Stimulated activated CD4-positive, alpha-beta T cell treated with anti-CD3 and anti-CD28 coated beads, TNF-alpha, amount 100 ng/mL, for 24 hours (primary cell): ENCODE measurements at regions not wholly inside any gene's neighbourhood (a gene's known extent, or its start where the extent isn't known, plus 50 kb on each side); places are given as distances from the start of the nearest gene placed in this dataset.

Experiments used
- DNase-seq, 3 experiments: peaks; one replicate each; pipeline ENCODE4 v3.0.0-alpha.2; 2020; ENCODE audit warnings: low read depth in 3 of 3

DNA sequence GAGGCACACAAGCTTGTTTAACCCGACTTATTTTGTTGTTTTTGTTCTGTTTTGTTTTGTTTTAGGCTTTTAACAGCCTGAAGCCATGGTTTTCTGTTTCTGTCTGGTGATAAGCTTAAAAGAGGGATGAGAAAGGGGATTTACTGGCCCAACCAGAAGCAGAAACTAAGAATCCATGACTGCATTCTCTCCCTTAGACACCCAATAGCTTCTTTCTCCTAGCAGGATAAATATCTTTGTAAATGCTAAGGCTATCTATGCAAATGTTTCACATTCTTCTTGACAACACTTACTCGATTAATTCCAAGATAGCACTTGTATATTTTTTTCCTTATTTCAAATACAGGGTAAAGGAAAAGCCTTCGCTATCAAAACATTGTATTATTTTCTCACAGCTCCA is 53.7 kb upstream of the SMAD1 start:
- no peak for DNase-seq

DNA sequence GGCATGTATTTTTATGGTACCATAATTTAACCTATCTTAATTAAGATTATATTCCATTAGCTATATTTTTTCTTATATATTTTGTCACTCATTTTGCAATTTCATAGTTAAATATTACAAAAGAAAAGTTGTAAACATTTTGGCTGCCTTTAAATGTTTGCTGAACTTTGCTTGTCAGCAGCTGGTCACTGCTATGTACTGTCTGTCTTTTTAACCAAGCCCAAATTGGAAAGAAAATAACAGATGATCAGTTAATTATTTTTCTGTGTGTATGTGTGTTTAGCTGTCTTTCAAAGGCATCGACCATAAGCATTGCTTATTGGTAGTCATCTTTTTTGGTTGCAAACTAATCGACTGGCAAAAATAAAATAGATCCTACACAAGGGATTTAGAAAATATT is 54.4 kb upstream of the SMAD1 start:
- no peak for DNase-seq

DNA sequence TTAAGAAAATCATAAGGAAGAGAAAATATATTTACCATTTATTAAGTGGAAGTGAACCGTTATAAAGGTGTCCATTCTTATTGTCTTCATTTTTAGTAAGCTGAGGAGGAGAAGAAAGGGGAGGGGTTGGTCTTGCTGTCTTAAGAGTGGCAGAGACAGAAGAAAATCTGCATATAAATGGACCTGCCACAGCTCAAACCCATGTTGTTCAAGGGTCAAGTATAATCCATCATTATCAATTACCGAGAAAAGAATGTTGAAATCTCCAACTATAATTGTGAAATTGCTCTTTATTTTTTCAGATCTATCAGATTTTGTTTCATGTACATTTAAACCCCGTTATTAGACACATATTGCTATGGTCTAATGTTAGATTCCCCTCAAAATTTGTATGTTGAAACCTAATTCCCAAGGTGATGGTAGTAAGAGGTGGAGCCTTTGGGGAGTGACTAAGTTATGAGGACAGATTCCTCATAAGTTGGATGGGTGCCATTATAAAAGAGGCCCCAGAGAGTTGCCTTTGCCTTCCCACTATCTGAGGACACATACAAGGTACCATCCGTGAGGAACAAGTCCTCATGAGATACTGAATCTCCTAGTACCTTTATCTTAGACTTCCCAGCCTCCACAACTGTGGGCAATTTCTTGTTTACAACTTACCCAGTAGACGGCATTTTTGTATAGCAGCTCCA is 58.5 kb upstream of the SMAD1 start:
- no peak for DNase-seq

DNA sequence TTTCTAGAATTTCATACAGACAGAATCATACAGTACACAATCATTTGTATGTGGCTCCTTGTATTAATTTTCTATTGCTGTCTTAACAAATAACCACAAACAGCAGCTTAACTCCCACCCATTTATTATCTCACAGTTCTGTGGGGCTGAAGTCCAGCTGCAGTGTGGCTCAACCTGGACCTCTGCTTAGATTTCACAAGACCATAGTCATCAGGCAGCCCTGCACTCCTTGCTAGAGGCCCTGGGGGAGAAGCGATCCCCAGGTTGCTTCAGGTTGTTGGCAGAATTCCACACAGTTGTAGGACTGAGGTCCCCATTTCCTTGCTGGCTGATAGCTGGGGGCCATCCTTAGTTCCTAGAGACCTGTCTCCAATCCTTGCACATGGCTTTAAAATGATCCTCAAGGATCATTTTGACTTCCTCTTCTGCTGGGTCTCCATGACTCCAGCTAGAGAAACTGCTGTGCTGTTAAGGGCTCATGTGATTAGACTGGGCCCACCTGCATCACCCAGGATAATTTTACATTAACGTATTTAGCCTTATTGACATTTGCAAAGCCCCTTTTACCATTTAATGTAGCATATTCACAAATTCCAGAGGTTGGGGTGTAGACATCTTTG is 60.9 kb upstream of the SMAD1 start:
- DNase-seq: no peak

DNA sequence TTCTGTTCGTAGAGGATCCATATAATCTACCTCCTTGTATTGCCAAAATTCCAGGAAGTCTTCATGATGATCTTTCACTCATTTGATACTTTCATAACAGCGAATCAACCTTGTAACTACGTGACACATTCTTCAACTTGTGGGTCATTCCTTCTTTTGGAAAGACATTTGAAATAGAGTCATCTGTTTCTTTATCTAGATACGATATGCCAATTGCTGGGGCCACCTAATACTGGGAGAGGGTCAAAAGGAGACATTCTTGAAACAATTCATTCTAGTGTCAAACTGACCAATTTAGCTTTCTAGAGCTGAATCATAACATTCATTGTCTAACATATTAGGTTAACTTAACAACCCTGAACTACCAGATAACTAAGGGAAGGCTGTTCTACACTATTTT is 62.9 kb upstream of the SMAD1 start:
- no peak for DNase-seq

DNA sequence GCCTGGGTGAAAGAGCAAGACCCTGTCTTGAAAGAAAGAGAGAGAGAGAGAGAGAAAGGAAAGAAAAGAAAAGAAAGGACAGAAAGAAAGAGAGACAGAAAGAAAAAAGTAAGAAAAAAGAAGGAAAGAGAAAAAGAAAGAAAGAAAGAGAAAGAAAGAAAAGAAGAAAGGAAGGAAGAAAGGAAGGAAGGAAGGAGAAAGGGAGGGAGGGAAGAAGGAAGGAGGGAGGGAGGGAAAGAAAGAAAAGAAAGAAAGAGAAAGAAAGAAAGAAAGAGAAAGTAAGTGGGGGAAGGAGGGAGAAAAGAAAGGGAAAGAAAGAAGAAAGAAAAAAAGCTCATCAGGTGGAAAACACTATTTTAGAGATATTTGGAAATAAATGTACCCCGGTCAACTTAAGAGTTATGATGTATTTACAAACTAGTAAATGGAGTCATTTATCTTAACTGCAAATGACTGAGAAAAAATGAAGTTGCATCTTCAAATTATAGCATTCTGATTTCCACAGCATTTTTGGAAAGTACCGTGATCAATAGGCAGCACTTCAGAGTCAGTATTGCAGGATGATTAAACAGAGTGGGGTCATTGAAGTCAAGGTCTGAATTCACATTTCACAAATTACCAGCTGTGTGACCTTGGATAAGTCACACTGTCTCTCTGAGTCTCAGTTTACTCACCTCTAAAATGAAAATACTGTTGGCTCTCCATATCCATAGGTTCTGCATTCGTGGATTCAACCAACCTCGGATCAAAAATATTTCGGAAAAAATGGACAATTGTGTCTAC is 64.1 kb upstream of the SMAD1 start:
- no peak for DNase-seq

DNA sequence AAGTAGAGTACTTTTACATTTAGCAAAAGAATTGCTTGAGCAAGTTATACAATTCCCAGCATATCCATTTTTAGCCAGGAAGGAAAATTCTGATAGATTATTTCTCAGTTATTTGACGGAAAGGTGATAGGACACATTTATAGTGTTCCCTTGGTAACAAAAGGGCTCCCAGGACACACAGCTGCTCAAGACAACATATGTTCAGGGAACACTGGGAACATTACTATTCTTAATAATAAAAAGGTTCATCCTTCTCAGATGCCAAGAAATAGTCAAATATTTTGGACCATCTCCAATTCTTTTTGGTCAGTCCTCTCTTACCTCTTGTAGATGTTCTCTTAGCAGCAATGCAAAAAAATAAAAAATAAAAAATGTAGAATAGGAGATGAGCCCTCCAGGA is 66.8 kb upstream of the SMAD1 start:
- DNase-seq: no peak

DNA sequence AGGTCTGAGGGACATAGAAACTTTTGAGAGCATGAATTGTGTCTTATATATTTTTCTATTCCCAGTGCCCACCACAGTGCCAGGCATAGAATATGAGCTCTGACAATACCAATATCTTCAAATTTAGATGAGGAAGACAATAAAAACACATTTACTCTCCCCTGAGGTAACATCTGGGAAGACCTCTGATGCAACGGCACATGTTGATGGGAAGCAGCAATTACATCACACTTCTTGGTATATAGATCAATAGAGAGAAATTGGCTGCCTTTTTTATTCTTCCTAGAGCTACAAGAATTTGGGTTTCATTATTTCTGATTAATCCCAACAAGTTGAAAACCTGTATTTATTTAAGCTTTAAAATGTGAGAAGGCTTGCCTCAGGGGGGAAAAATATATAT is 67.4 kb upstream of the SMAD1 start:
- no peak for DNase-seq

DNA sequence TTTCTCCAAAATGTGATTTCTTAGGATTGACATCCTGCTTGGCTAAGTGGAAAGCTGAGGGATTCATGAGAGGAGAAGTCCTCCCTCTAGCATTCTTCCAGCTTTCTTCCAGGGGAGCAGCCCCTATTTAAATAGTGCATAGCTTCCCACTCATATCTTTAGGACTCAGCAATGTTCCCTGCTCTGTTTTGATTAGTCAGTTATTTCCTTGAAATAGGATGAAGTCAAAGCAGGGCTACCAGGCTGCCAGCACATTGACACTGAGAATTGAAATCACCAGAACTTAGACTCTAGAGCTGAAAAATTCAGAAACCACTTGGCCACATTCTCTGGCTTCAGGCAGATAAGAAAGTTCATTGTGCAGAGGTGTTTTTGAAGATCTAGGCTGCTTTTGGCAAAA is 74.7 kb upstream of the SMAD1 start:
- DNase-seq: no peak

DNA sequence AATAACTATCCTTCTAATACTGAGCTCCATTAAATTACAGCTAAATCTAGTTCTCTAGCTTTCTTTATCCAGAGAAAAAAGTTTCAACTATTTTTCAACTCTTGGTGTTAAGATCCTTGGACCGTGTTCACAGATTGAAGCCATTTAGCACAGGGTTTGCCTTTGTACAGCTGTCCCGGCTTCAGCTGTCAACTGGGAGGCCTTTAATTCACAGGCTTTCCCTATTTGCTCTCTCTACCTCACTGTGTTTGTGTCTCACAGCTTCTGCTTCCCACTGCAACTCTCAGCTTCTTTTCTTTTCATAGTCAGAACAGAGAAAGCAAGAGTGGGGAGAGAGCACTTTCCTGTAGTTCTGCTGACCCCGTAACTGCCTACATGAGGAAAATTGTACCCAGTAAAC is 76.9 kb upstream of the SMAD1 start:
- DNase-seq: no peak

DNA sequence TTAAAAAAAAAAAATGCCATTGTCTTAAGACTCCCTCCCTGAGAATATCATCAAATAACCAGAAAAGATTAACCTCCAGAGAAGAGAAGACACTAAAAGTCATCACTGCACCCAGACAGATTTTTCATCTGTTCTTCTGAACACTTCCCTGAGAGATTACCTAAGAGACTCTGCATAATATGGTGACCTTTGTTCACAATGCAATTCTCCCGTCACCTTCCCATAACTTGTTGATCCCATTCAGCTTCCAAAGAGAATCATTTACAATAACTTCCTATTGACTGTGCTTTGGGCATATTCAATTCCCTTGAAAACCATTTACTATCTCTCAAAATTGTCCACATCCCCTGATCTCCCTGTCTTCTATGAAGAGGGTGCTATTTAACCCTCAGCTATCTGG is 85.1 kb upstream of the SMAD1 start:
- no peak for DNase-seq

DNA sequence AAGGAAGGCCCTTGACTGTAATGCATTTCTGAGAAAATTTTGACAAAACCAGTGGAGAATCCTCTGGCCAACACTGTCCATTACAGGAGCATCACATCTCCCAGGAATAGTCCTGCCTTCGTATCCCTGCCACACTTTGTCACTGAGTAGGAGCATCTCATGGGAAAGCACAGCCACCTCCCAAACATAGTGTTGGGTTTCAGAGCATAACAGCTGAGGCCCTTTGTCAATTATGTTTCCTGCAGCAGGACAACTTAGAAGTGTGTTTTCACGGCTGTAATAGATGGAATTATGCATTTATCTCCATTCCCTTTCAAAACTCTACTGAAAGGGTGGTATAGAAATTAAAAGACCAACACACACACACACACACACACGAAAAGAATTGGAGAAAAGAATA is 91.1 kb upstream of the SMAD1 start:
- DNase-seq: no peak

DNA sequence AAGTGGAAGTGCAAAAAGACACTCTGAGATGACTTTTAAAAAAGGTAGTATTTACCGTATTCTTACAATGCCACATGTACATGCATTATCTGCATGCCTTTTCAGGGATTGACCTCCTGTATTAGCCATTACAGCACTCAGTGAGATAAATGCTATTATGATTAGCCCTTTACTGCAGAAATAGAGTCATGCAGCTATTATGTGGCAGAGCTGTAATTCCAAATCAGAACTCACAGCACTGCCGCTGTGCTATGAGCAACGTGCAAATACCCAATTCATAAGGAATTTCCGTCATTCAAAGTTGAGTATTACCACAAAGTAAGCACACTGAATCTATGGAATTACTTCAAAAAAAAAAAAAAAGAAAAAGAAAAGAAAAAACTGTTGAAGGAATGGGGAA is 92.1 kb upstream of the SMAD1 start:
- DNase-seq: no peak

DNA sequence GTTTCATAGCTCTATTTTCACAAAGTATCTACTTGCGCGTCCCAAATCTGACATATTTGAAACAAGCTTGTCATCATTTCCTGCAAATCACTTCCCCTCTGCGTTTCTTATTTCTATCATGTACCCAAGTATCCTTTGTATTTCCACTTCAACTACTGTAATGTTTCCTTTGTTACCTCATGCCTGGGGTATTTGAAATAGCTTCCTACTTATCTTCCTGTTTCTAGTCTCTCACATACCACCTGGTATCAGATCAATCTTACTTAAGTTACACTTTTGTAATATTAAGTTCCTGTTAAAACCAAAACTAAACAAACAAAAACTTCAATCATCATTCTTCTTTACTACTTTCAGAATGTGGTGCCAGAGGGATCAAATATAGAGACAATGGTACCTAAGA is 93.6 kb upstream of the SMAD1 start:
- no peak for DNase-seq

DNA sequence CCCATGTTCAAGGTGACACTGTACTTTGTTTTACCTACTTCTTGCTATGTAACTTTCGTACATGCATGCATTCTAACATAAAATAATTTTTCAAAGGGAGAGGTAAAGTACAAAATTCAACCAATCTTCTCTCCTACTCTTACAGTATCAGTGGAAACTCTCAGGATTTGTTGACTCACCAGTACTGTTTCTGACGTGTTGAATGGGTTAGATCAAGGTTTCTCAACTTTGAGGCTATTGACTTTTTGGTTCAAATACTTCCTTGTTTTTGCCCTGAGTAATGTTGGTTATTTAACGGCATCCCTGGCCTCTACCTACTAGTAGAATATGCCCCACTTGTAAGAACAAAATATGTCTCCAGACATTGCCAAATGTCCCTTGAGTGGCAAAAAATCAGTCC is 94.6 kb upstream of the SMAD1 start:
- DNase-seq: no peak

DNA sequence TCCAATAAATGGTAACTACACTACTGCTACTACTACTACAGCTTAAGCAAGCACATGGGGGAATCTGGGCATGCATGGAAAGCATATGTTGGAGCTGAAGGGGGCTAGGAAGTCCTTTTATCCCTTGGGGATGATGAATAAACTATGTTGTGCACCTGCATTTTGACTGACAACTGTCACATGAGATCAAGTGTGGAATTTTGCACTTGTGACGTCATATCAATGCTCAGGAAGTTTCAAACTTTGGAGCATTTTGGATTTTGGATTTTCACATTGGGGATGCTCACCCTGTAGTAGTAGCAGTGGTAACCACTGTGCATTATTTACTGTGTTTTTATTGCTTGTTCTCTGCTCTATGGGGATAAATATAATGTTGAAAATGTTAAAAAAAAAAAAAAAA is 100.5 kb upstream of the SMAD1 start:
- DNase-seq: no peak

DNA sequence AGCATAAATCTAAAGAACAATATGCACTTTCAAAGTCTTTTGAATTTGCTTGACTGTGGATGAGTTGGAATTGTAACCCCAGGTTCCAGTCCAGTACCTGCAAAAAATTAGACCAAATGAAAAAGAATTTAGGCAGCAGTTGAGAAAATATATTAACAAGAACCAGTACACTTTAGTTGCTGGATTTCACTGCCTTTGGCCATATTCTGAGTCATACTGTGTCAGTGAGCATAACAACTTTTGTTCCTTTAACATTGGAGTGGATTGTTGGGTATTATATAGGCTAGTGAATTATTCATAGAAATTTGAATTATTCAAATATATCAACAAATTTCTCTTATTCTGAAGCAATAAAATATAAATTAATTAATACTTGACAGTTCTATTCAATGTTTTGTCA is 101.5 kb upstream of the SMAD1 start:
- no peak for DNase-seq

DNA sequence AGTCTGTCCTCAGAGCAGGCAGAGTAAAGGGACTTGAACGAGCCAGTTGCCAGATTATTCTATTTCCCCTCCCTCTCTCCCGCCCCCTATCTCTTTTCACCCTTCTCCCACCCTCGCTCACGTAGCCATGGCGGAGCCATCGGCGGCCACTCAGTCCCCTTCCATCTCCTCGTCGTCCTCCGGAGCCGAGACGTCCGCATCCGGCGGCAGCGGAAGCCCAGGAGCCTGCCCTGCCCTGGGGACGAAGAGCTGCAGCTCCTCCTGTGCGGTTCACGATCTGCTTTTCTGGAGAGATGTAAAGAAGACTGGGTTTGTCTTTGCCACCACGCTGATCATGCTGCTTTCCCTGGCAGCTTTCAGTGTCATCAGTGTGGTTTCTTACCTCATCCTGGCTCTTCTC is 106.2 kb upstream of the SMAD1 start:
- no peak for DNase-seq

DNA sequence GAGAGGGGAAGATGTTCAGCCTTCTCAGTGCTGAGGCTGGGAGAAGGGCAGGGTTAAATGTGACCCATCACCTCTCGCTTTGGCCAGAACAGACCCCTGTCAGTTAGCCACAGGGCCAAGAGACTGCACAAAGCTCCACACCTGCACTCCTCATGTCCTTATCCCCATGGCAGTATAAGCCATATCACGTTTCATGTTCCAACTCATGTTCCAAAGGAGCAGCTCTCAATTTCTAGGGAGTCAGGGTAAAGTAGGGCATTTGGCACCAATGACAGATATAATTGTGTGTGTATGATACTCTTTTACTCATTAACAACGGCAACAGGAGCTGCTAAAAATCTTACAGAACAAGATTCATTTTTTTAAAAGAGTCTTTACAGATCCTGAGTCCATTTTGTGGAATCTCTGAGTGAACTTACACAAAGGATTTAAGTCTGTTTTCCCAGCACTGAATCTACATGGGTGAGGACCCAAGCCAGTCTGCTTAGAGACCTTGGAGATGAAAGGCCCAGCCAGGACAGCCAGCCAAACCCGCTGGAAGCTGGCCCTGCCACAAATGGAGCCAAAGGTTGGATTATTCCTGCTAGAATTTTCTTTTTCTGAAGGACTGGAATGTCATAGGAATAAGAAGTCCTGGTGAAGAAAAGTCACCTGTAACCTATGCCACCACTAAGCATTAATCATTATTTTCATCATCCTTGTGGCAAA is 129.1 kb upstream of the SMAD1 start:
- DNase-seq: no peak

DNA sequence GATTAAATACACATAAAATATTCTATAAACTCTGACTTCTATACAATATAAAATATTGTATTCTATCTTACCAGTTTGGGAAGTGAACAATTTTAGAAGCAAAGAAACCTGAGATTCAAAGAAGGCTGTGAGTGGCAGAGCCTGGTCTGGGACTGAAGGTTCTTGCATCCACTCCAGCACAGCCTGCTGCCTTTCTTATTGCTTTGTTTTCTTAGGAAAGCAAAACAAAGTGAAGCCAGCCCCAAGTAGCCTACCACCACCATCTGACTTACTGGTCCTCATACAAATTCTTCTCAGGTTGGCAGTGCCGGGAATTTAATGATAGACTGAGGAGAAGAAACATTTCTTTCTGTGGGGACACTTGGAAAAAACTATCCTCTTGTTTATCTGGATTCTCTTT is 129.7 kb upstream of the SMAD1 start:
- DNase-seq: no peak

DNA sequence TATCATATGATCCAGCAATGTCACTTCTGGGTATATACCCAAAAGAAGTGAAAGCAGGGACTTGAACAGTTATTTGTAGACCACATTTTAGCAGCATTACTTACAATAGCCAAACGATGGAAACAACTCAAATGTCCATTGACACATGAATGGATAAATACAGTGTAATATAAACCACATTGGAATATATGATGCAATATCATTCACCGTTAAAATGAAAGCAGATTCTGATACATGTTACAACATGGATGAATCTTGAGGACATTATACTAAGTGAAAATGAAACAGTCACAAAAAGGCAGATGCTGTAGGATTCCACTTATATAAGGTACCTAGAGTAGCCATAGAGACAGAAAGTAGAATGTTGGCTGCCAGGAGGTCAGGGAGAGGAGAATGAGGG is 130.5 kb upstream of the SMAD1 start:
- no peak for DNase-seq

DNA sequence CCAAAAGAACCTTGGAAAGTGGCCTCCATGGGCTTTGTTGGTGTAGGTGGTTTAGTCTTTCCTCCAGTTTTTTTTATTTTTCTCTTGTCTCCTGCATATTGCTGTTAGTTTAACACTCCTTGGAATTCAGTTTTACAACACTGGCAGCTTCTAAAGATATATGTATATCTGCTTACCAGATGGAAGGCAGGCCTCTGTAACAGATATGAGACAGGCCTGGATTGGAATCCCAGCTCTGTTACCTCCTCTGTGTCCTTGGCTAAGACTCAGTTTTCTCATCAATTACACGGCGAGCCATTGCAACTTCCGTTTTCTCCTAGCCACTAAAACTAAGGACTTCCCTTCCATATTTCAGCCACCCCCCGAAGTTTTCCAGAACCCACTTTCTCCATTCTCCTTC is 133.4 kb upstream of the SMAD1 start:
- DNase-seq: no peak

DNA sequence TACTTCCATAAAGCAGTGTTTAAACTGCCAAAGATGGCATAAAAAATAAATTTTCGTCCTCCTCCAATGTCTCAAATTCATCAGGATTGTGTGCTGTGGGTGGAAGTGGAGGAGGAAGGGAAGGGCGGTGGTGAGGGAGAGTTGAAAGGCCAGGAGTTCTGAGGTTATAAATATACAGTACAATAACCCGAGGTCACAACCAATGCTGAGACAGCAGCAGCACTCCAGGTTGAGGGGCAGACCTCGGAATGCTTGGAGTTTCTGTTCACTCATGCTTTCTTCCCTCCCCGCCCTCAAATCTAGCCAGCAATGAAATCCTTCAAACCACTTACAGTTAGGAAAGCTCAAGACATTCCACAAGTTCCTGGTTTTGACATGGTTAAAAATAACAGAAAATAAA is 134.0 kb upstream of the SMAD1 start:
- no peak for DNase-seq
